ENCODE measurements at regions not wholly inside any gene's neighbourhood (a gene's known extent, or its start where the extent isn't known, plus 50 kb on each side); places are given as distances from the start of the nearest gene placed in this dataset.
"Not testable (repeated sequence)": the region's sequence is repeated elsewhere in the genome, so short reads cannot be mapped to it uniquely, and the experiment has no call there.

GRCh38 chr1:30525971-30526651 is 197.3 kb downstream of the MATN1 start:
- DNase-seq: no peak

- no peak for DNase-seq
These were observed 197.8 kb downstream of the MATN1 start for GRCh38 chr1:30525631-30525970.

- DNase-seq: no peak
These were observed 198.4 kb downstream of the MATN1 start for GRCh38 chr1:30524840-30525617.

GRCh38 chr1:30524025-30524555 is 199.3 kb downstream of the MATN1 start:
- DNase-seq: not testable (repeated sequence)

- no peak for DNase-seq
These were observed 200.0 kb downstream of the MATN1 start for GRCh38 chr1:30523055-30524020.

- peak; percentile 49 for DNase-seq
These were observed 201.1 kb downstream of the MATN1 start for GRCh38 chr1:30522031-30523004.

GRCh38 chr1:30521261-30521865 is 202.0 kb downstream of the MATN1 start:
- no peak for DNase-seq

GRCh38 chr1:30520476-30520875 is 202.9 kb downstream of the MATN1 start:
- no peak for DNase-seq

GRCh38 chr1:30519201-30519763 is 204.1 kb downstream of the MATN1 start:
- no peak for DNase-seq

- DNase-seq: no peak
These were observed 204.7 kb downstream of the MATN1 start for GRCh38 chr1:30518696-30519095.

GRCh38 chr1:30518186-30518585 is 205.2 kb downstream of the MATN1 start:
- DNase-seq: no peak

- DNase-seq: peak; percentile 19
These were observed 205.7 kb downstream of the MATN1 start for GRCh38 chr1:30517666-30518065.

- DNase-seq: not testable (repeated sequence)
These were observed 206.1 kb downstream of the MATN1 start for GRCh38 chr1:30517241-30517640.

- no peak for DNase-seq
These were observed 206.9 kb downstream of the MATN1 start for GRCh38 chr1:30516485-30516858.

- DNase-seq: no peak
These were observed 207.5 kb downstream of the MATN1 start for GRCh38 chr1:30515755-30516484.

- no peak for DNase-seq
These were observed 208.4 kb downstream of the MATN1 start for GRCh38 chr1:30514945-30515344.

- no peak for DNase-seq
These were observed 209.2 kb downstream of the MATN1 start for GRCh38 chr1:30514137-30514654.

GRCh38 chr1:30513396-30514136 is 209.8 kb downstream of the MATN1 start:
- no peak for DNase-seq

GRCh38 chr1:30512914-30513265 is 210.5 kb downstream of the MATN1 start:
- no peak for DNase-seq

Measured in NCI-H1092 (cell line).